A673 (cell line): ENCODE measurements at regions not wholly inside any gene's neighbourhood (a gene's known extent, or its start where the extent isn't known, plus 50 kb on each side); places are given as distances from the start of the nearest gene placed in this dataset.

Source experiments
- EZH2 ChIP-seq: fragments of 200-600 bp; sonication (generic); IDR thresholded peaks from 2 replicates; pipeline ENCODE4 v1.6.1; 2017; ENCODE audit warnings: borderline replicate concordance, low read depth, mild to moderate bottlenecking, mixed read lengths, antibody characterized with exemption, low read length; ENCODE audit not compliant: poor library complexity, severe bottlenecking
- TF ChIP-seq, protein P1 (sequence below): fragments of 300-800, 200-600 bp; sonication (generic); conservative IDR thresholded peaks from 2 replicates; pipeline ENCODE4 v1.5.1; 2017; ENCODE audit warnings: low read depth, mild to moderate bottlenecking, antibody characterized with exemption, low read length, moderate library complexity, mixed read lengths

DNA sequence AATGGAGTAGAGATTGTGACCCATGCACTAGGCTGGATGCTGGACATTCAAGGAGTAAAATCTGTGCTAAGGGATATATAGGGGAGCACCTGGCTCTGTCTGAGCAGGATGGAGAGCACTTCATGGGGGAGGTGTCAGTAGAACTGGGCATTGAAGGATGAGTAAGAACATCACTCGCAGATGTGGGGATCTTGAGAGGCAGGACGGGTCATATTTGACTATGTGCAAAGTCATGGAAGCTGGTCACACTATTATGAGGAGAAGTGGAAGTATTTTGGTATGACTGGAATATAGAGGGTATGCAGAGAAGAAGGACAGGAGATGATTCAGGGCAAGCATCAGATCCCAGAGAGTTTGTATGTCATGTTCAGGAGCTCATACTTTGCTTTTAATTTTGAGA lies 62.9 kb upstream of the PCDH8 start:
- TF ChIP-seq, protein P1, sequence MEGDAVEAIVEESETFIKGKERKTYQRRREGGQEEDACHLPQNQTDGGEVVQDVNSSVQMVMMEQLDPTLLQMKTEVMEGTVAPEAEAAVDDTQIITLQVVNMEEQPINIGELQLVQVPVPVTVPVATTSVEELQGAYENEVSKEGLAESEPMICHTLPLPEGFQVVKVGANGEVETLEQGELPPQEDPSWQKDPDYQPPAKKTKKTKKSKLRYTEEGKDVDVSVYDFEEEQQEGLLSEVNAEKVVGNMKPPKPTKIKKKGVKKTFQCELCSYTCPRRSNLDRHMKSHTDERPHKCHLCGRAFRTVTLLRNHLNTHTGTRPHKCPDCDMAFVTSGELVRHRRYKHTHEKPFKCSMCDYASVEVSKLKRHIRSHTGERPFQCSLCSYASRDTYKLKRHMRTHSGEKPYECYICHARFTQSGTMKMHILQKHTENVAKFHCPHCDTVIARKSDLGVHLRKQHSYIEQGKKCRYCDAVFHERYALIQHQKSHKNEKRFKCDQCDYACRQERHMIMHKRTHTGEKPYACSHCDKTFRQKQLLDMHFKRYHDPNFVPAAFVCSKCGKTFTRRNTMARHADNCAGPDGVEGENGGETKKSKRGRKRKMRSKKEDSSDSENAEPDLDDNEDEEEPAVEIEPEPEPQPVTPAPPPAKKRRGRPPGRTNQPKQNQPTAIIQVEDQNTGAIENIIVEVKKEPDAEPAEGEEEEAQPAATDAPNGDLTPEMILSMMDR, result no peak
- no peak for TF ChIP-seq EZH2
